Ishikawa (cell line): ENCODE measurements at regions not wholly inside any gene's neighbourhood (a gene's known extent, or its start where the extent isn't known, plus 50 kb on each side); places are given as distances from the start of the nearest gene placed in this dataset.

Experiments used
- CEBPB ChIP-seq: IDR thresholded peaks from 2 replicates; pipeline ENCODE4 v1.6.1; 2012
- CREB1 ChIP-seq: IDR thresholded peaks from 2 replicates; pipeline ENCODE4 v1.6.1; 2012; ENCODE audit warnings: low read depth
- EGR1 ChIP-seq: IDR thresholded peaks from 2 replicates; pipeline ENCODE4 v1.6.1; 2012
- EP300 ChIP-seq: IDR thresholded peaks from 2 replicates; pipeline ENCODE4 v1.6.1; 2012; ENCODE audit warnings: borderline replicate concordance
- FOXM1 ChIP-seq: IDR thresholded peaks from 2 replicates; pipeline ENCODE4 v1.6.1; 2012; ENCODE audit warnings: low read depth, borderline replicate concordance
- MAX ChIP-seq: IDR thresholded peaks from 2 replicates; pipeline ENCODE4 v1.6.1; 2012
- NFIC ChIP-seq: IDR thresholded peaks from 2 replicates; pipeline ENCODE4 v1.6.1; 2012
- RAD21 ChIP-seq: IDR thresholded peaks from 2 replicates; pipeline ENCODE4 v1.6.1; 2012; ENCODE audit warnings: low read depth
- TAF1 ChIP-seq: IDR thresholded peaks from 2 replicates; pipeline ENCODE4 v1.6.1; 2012; ENCODE audit warnings: low read depth, mild to moderate bottlenecking
- TCF12 ChIP-seq: IDR thresholded peaks from 2 replicates; pipeline ENCODE4 v1.6.1; 2012; ENCODE audit warnings: low read depth
- TEAD4 ChIP-seq: IDR thresholded peaks from 2 replicates; pipeline ENCODE4 v1.6.1; 2012
- YY1 ChIP-seq: IDR thresholded peaks from 2 replicates; pipeline ENCODE4 v1.6.1; 2012; ENCODE audit warnings: low read depth
- ZBTB7A ChIP-seq: IDR thresholded peaks from 2 replicates; pipeline ENCODE4 v1.6.1; 2012; ENCODE audit warnings: low read depth
- TF ChIP-seq, protein P1 (sequence below): IDR thresholded peaks from 2 replicates; pipeline ENCODE4 v1.6.1; 2012; ENCODE audit warnings: low read depth, mild to moderate bottlenecking
- TF ChIP-seq, protein P2 (sequence below): IDR thresholded peaks from 2 replicates; pipeline ENCODE4 v1.6.1; 2012

DNA sequence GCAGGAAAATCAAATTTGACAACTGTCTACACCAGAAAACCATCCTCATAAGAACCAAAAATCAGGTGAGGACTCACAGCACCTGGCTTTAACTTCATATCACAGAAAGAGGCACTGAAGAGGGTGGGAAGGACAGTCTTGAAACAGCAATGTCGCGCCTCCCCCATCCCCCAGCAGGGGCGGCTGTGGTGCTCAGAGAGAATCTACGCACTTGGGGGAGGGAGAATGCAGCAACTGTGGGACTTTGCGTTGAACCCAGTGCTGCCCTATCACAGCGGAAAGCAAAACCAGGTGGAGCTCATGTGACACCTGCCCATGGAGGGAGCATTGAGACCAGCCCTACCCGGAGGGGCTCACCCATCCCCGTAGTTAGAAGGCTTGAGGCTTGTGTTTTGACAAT lies 191.8 kb downstream of the MSX2 start:
- TF ChIP-seq MAX, result no peak
- TF ChIP-seq TCF12, result no peak

DNA sequence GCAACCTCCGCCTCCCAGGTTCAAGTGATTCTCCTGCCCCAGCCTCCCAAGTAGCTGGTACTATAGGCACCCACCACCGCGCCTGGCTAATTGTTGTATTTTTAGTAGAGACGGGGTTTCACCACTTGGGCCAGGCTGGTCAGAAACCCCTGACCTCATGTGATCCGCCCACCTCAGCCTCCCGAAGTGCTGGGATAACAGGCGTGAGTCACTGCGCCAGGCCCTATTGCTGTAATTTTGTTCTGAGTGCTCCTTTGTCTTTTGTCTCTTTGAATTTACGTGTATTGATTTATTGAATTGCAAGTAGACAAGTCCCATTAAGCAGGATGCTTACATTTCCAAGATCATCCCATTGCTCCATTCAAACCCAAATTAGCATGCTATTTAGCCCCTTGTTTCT lies 186.7 kb downstream of the MSX2 start:
- TF ChIP-seq RAD21 (no peak), CREB1 (no peak)

DNA sequence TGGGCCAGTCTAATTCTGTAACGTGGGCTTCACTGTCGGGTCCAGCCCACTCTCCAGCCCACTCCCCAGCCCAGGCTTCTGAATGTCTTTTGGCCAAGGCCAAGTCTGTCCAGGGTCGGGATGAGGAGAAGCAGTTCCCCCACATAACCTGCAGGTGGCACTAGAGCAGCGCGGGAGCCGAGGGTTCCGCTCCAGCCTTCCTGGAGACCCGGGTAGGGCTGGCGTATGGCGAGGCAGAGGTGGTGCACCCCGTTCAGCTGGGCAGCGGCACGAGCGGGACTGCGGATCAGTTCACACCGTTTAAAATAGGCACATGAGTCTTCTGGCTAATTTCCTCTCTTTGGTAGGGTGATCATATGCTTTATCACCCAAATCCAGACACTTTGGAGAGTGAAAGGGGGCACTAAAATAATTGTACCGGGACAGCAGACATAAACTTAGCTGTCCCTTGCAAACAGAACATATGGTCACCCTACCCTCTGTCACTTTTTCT lies 185.9 kb downstream of the MSX2 start:
- TF ChIP-seq RAD21 (peak; percentile 78), TEAD4 (no peak)

DNA sequence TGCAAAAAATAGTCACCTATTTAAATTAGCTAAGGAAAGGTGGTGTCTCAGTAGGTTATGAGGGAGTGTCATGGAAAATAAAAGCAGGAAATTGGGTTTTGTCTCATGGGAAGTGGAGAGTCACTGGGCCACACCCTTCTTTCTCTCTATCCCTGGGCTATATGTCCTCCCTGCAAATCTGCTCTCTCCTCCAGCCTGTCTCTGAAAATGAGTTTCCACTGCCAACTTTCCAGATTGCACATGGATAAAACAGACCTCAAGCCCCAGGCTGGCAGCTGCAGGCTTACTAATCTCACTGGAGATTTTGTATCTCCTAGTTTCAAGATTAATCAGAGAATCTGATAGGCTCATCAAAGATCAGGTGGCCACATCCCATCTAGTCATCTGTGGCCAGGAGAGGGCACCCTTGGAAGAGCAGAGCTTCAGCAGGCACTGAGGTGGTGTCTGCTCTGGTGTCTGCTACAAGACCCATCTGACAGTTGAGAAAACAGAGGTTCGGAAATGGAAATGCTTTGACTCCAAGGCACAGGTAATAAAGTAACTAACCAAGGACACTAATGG lies 178.9 kb downstream of the MSX2 start:
- TF ChIP-seq, protein P1, sequence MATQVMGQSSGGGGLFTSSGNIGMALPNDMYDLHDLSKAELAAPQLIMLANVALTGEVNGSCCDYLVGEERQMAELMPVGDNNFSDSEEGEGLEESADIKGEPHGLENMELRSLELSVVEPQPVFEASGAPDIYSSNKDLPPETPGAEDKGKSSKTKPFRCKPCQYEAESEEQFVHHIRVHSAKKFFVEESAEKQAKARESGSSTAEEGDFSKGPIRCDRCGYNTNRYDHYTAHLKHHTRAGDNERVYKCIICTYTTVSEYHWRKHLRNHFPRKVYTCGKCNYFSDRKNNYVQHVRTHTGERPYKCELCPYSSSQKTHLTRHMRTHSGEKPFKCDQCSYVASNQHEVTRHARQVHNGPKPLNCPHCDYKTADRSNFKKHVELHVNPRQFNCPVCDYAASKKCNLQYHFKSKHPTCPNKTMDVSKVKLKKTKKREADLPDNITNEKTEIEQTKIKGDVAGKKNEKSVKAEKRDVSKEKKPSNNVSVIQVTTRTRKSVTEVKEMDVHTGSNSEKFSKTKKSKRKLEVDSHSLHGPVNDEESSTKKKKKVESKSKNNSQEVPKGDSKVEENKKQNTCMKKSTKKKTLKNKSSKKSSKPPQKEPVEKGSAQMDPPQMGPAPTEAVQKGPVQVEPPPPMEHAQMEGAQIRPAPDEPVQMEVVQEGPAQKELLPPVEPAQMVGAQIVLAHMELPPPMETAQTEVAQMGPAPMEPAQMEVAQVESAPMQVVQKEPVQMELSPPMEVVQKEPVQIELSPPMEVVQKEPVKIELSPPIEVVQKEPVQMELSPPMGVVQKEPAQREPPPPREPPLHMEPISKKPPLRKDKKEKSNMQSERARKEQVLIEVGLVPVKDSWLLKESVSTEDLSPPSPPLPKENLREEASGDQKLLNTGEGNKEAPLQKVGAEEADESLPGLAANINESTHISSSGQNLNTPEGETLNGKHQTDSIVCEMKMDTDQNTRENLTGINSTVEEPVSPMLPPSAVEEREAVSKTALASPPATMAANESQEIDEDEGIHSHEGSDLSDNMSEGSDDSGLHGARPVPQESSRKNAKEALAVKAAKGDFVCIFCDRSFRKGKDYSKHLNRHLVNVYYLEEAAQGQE, result no peak
- TF ChIP-seq TAF1 (no peak), YY1 (no peak), TEAD4 (no peak), MAX (no peak), RAD21 (no peak), FOXM1 (no peak), CREB1 (no peak), EGR1 (no peak), TCF12 (no peak), EP300 (no peak), ZBTB7A (no peak), CEBPB (no peak), NFIC (no peak)
- TF ChIP-seq, protein P2, sequence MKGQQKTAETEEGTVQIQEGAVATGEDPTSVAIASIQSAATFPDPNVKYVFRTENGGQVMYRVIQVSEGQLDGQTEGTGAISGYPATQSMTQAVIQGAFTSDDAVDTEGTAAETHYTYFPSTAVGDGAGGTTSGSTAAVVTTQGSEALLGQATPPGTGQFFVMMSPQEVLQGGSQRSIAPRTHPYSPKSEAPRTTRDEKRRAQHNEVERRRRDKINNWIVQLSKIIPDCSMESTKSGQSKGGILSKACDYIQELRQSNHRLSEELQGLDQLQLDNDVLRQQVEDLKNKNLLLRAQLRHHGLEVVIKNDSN, result no peak

GRCh38 chr5:174901336-174901735 lies 177.0 kb downstream of the MSX2 start:
- TF ChIP-seq MAX (no peak), EP300 (no peak)

GRCh38 chr5:174900240-174900865 lies 176.0 kb downstream of the MSX2 start:
- TF ChIP-seq YY1 (no peak), EGR1 (no peak), CEBPB (no peak), TCF12 (no peak), NFIC (no peak), TEAD4 (no peak), EP300 (no peak), CREB1 (no peak), TAF1 (no peak), ZBTB7A (no peak), MAX (no peak), RAD21 (no peak)
- TF ChIP-seq, protein P2, result no peak
- TF ChIP-seq, protein P1, result no peak
